ENCODE measurements at regions not wholly inside any gene's neighbourhood (a gene's known extent, or its start where the extent isn't known, plus 50 kb on each side); places are given as distances from the start of the nearest gene placed in this dataset.

DNA sequence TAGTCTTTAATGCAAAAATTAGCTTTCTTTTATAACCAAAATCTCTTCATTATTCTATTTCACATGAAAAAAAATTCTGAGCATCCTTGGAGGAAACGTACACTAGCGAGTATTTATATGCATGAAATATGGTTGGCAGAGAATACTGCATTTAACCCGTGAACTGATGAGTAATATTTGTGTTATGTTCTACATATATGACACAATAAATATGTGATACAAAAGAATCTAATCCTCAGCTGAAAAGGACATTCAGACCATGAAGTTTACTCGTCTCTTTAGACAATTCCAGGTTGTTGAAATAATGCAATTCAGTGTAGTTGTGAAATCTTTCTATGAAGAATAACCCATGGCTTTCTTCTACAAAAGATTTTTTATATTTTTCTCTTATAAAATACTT lies 524.8 kb upstream of the MAN1A1 start:
- in situ Hi-C loops (cut with HindIII; ENCODE audit: low pct_unique_long_range_greater_than_20kb, low sequenced_read_pairs), result no loop called here
- intact Hi-C loops (cut with micrococcal nuclease; ENCODE audit: unreplicated experiment), result no loop called here
- BruUV-seq (replicated peaks), result no TSS peak
- ChIA-PET CTCF (no interaction called here), POLR2A (no interaction called here)
- ATAC-seq (no peak), DNase-seq (ENCODE audit: low read depth, low spot score) (no peak)
- H3K4me1 ChIP-seq (ENCODE audit: control insufficient read depth, insufficient read depth, low read length), result no peaks in the 10 kb centered on the region
- H3K27me3 ChIP-seq (ENCODE audit: control insufficient read depth, insufficient read depth, low read length), result no peaks in the 10 kb centered on the region
- TF ChIP-seq, protein P1, sequence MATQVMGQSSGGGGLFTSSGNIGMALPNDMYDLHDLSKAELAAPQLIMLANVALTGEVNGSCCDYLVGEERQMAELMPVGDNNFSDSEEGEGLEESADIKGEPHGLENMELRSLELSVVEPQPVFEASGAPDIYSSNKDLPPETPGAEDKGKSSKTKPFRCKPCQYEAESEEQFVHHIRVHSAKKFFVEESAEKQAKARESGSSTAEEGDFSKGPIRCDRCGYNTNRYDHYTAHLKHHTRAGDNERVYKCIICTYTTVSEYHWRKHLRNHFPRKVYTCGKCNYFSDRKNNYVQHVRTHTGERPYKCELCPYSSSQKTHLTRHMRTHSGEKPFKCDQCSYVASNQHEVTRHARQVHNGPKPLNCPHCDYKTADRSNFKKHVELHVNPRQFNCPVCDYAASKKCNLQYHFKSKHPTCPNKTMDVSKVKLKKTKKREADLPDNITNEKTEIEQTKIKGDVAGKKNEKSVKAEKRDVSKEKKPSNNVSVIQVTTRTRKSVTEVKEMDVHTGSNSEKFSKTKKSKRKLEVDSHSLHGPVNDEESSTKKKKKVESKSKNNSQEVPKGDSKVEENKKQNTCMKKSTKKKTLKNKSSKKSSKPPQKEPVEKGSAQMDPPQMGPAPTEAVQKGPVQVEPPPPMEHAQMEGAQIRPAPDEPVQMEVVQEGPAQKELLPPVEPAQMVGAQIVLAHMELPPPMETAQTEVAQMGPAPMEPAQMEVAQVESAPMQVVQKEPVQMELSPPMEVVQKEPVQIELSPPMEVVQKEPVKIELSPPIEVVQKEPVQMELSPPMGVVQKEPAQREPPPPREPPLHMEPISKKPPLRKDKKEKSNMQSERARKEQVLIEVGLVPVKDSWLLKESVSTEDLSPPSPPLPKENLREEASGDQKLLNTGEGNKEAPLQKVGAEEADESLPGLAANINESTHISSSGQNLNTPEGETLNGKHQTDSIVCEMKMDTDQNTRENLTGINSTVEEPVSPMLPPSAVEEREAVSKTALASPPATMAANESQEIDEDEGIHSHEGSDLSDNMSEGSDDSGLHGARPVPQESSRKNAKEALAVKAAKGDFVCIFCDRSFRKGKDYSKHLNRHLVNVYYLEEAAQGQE (IDR thresholded peaks at IDR 0.05; ENCODE audit: insufficient read depth in 1 of 2, low read depth in 2 of 2, low read length in 1 of 2), result no peak
- TF ChIP-seq POLR2AphosphoS5 (IDR thresholded peaks at IDR 0.05; ENCODE audit: low read depth, low read length) (no peak), TCF7L2 (IDR thresholded peaks at IDR 0.05; ENCODE audit: low read depth, low read length) (no peak), SIN3A (IDR thresholded peaks at IDR 0.05; ENCODE audit: borderline replicate concordance, insufficient read depth, low read depth, low read length) (no peak)
- TF ChIP-seq, protein P2, sequence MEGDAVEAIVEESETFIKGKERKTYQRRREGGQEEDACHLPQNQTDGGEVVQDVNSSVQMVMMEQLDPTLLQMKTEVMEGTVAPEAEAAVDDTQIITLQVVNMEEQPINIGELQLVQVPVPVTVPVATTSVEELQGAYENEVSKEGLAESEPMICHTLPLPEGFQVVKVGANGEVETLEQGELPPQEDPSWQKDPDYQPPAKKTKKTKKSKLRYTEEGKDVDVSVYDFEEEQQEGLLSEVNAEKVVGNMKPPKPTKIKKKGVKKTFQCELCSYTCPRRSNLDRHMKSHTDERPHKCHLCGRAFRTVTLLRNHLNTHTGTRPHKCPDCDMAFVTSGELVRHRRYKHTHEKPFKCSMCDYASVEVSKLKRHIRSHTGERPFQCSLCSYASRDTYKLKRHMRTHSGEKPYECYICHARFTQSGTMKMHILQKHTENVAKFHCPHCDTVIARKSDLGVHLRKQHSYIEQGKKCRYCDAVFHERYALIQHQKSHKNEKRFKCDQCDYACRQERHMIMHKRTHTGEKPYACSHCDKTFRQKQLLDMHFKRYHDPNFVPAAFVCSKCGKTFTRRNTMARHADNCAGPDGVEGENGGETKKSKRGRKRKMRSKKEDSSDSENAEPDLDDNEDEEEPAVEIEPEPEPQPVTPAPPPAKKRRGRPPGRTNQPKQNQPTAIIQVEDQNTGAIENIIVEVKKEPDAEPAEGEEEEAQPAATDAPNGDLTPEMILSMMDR (IDR thresholded peaks at IDR 0.05), result no peak
- H3K9me3 ChIP-seq (ENCODE audit: control insufficient read depth, insufficient read depth, low read depth, low read length), result no peaks in the 10 kb centered on the region
- no peak overlapping the region for H3K4me3 ChIP-seq (ENCODE audit: low read depth in 2 of 2, low read length in 2 of 2)
- no peak overlapping the region for H3K27ac ChIP-seq (ENCODE audit: low read length)
- no peaks in the 10 kb centered on the region for H3K36me3 ChIP-seq (ENCODE audit: control insufficient read depth, insufficient read depth, low read length)

DNA sequence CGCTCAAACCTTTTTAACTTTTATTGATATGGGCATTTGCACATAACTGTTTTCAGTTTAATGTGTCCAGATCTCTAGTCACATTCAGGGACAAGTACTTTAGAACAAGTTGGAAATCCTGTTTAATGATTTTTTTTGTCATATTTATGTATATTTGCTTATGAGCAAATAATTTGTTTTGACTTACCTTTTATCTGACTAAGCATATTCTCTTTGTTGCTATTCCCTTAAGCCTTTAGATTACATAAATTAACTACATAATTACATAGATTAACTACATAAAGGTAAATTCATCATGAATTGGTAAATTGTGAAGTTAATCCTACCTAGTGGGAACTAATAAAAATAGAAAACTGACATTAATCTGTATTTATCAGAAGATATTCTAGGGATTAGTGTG lies 523.5 kb upstream of the MAN1A1 start:
- TF ChIP-seq POLR2AphosphoS5 (IDR thresholded peaks at IDR 0.05; ENCODE audit: low read depth, low read length), result no peak
- TF ChIP-seq TCF7L2 (IDR thresholded peaks at IDR 0.05; ENCODE audit: low read depth, low read length), result no peak
- TF ChIP-seq, protein P2 (IDR thresholded peaks at IDR 0.05), result no peak
- TF ChIP-seq, protein P1 (IDR thresholded peaks at IDR 0.05; ENCODE audit: insufficient read depth in 1 of 2, low read depth in 2 of 2, low read length in 1 of 2), result no peak
- TF ChIP-seq SIN3A (IDR thresholded peaks at IDR 0.05; ENCODE audit: borderline replicate concordance, insufficient read depth, low read depth, low read length), result no peak
- in situ Hi-C loops (cut with HindIII; ENCODE audit: low pct_unique_long_range_greater_than_20kb, low sequenced_read_pairs), result no loop called here
- ChIA-PET POLR2A (no interaction called here), CTCF (no interaction called here)
- H3K36me3 ChIP-seq (ENCODE audit: control insufficient read depth, insufficient read depth, low read length), result no peaks in the 10 kb centered on the region
- no peaks in the 10 kb centered on the region for H3K4me1 ChIP-seq (ENCODE audit: control insufficient read depth, insufficient read depth, low read length)
- no TSS peak for BruUV-seq (replicated peaks)
- H3K4me3 ChIP-seq (ENCODE audit: low read depth in 2 of 2, low read length in 2 of 2), result no peak overlapping the region
- intact Hi-C loops (cut with micrococcal nuclease; ENCODE audit: unreplicated experiment), result no loop called here
- ATAC-seq (no peak), DNase-seq (ENCODE audit: low read depth, low spot score) (no peak)
- H3K27ac ChIP-seq (ENCODE audit: low read length), result no peak overlapping the region
- H3K9me3 ChIP-seq (ENCODE audit: control insufficient read depth, insufficient read depth, low read depth, low read length), result no peaks in the 10 kb centered on the region
- no peaks in the 10 kb centered on the region for H3K27me3 ChIP-seq (ENCODE audit: control insufficient read depth, insufficient read depth, low read length)
